H9 (cell line): ENCODE measurements at regions not wholly inside any gene's neighbourhood (a gene's known extent, or its start where the extent isn't known, plus 50 kb on each side); places are given as distances from the start of the nearest gene placed in this dataset.

Experiments used
- DNase-seq: peaks from one replicate; pipeline ENCODE4 v3.0.0-alpha.2; 2017
- H2AFZ ChIP-seq: one replicate; pipeline ENCODE4 v1.6.1; 2013; ENCODE audit warnings: mild to moderate bottlenecking, low read length, control low read depth, moderate library complexity
- H2AK5ac ChIP-seq: 2 replicates; pipeline ENCODE4 v1.6.1; 2013; ENCODE audit warnings: low read length, control low read depth, mixed read lengths; ENCODE audit not compliant: insufficient read length
- H2BK120ac ChIP-seq: one replicate; pipeline ENCODE4 v1.6.1; 2013; ENCODE audit warnings: low read depth, mild to moderate bottlenecking, low read length, control low read depth, inconsistent platforms; ENCODE audit not compliant: poor library complexity, severe bottlenecking
- H2BK12ac ChIP-seq: 2 replicates; pipeline ENCODE4 v1.6.1; 2013; ENCODE audit warnings: low read length, control low read depth, mixed read lengths, low read depth; ENCODE audit not compliant: insufficient read length
- H2BK15ac ChIP-seq: 2 replicates; pipeline ENCODE4 v1.6.1; 2013; ENCODE audit warnings: low read depth, low read length, control low read depth
- H2BK20ac ChIP-seq: one replicate; pipeline ENCODE4 v1.6.1; 2013; ENCODE audit warnings: low read depth, mild to moderate bottlenecking, low read length, control low read depth, inconsistent platforms; ENCODE audit not compliant: poor library complexity, severe bottlenecking
- H2BK5ac ChIP-seq: 2 replicates; pipeline ENCODE4 v1.6.1; 2013; ENCODE audit warnings: low read length, control low read depth, mixed read lengths; ENCODE audit not compliant: insufficient read length
- H3K14ac ChIP-seq: 2 replicates; pipeline ENCODE4 v1.6.1; 2013; ENCODE audit warnings: low read length, control low read depth; ENCODE audit not compliant: insufficient read depth
- H3K18ac ChIP-seq: 2 replicates; pipeline ENCODE4 v1.6.1; 2013; ENCODE audit warnings: low read depth, mild to moderate bottlenecking, mixed read lengths, low read length, control low read depth; ENCODE audit not compliant: insufficient read length
- H3K23ac ChIP-seq: 2 replicates; pipeline ENCODE4 v1.6.1; 2013; ENCODE audit warnings: low read length, control low read depth, mixed read lengths, low read depth; ENCODE audit not compliant: insufficient read length
- H3K23me2 ChIP-seq: 2 replicates; pipeline ENCODE4 v1.6.1; 2013; ENCODE audit warnings: low read depth, mild to moderate bottlenecking, mixed read lengths, low read length, control low read depth; ENCODE audit not compliant: insufficient read length, poor library complexity, severe bottlenecking
- H3K27ac ChIP-seq: 2 replicates; pipeline ENCODE4 v1.5.1; 2013; ENCODE audit warnings: low read length, control low read depth, mixed read lengths, low read depth; ENCODE audit not compliant: insufficient read length
- H3K27me3 ChIP-seq: 2 replicates; pipeline ENCODE4 v1.6.1; 2013; ENCODE audit warnings: low read length, control low read depth, inconsistent platforms; ENCODE audit not compliant: insufficient read depth
- H3K4ac ChIP-seq: 2 replicates; pipeline ENCODE4 v1.6.1; 2013; ENCODE audit warnings: low read depth, mild to moderate bottlenecking, control low read depth, inconsistent platforms, low read length, moderate library complexity
- H3K4me1 ChIP-seq: 2 replicates; pipeline ENCODE4 v1.6.1; 2013; ENCODE audit warnings: low read length, control low read depth, inconsistent platforms; ENCODE audit not compliant: insufficient read depth
- H3K4me2 ChIP-seq: 2 replicates; pipeline ENCODE4 v1.6.1; 2013; ENCODE audit warnings: low read length, control low read depth, mixed read lengths; ENCODE audit not compliant: insufficient read length, insufficient read depth
- H3K56ac ChIP-seq: 2 replicates; pipeline ENCODE4 v1.6.1; 2013; ENCODE audit warnings: low read depth, mild to moderate bottlenecking, mixed read lengths, low read length, control low read depth; ENCODE audit not compliant: insufficient read length
- H3K79me1 ChIP-seq: 2 replicates; pipeline ENCODE4 v1.6.1; 2013; ENCODE audit warnings: low read depth, mild to moderate bottlenecking, moderate library complexity, low read length, control low read depth, inconsistent platforms; ENCODE audit not compliant: insufficient read depth, poor library complexity, severe bottlenecking
- H3K79me2 ChIP-seq: 2 replicates; pipeline ENCODE4 v1.6.1; 2013; ENCODE audit warnings: low read length, control low read depth, inconsistent platforms; ENCODE audit not compliant: insufficient read depth
- H3K9ac ChIP-seq: 2 replicates; pipeline ENCODE4 v1.6.1; 2013; ENCODE audit warnings: low read length, control low read depth, mixed read lengths; ENCODE audit not compliant: insufficient read length; ENCODE audit errors: extremely low read depth
- H3K9me3 ChIP-seq: one replicate; pipeline ENCODE4 v1.6.1; 2013; ENCODE audit warnings: low read depth, low read length, inconsistent platforms; ENCODE audit not compliant: control insufficient read depth
- H3T11ph ChIP-seq: one replicate; pipeline ENCODE4 v1.6.1; 2013; ENCODE audit warnings: mild to moderate bottlenecking, low read length, control low read depth, inconsistent platforms
- H4K20me1 ChIP-seq: one replicate; pipeline ENCODE4 v1.6.1; 2013; ENCODE audit not compliant: control insufficient read depth, insufficient read length, insufficient read depth
- H4K5ac ChIP-seq: 2 replicates; pipeline ENCODE4 v1.6.1; 2013; ENCODE audit warnings: low read depth, mild to moderate bottlenecking, mixed read lengths, low read length, control low read depth; ENCODE audit not compliant: insufficient read length
- H4K8ac ChIP-seq: replicated peaks from 2 replicates; pipeline ENCODE4 v1.6.1; 2013; ENCODE audit warnings: low read length, control low read depth, mixed read lengths, low read depth; ENCODE audit not compliant: insufficient read length
- H4K91ac ChIP-seq: 2 replicates; pipeline ENCODE4 v1.6.1; 2013; ENCODE audit warnings: low read depth, mild to moderate bottlenecking, moderate library complexity, mixed read lengths, low read length, control low read depth; ENCODE audit not compliant: insufficient read length
- H3K27ac Mint-ChIP-seq, 3 experiments: 2 replicates in 2 of 3; 3 replicates in 1 of 3; pipeline ENCODE4 v1.8.0; 2020 to 2021; ENCODE audit warnings: mixed read lengths in 3 of 3, mild to moderate bottlenecking in 1 of 3, moderate library complexity in 1 of 3
- H3K27me3 Mint-ChIP-seq: 2 replicates; pipeline ENCODE4 v1.8.0; 2021; ENCODE audit warnings: low read depth, mild to moderate bottlenecking, moderate library complexity, mixed read lengths
- H3K36me3 Mint-ChIP-seq, 3 experiments: 2 replicates in 2 of 3; 3 replicates in 1 of 3; pipeline ENCODE4 v1.8.0; 2020 to 2021; ENCODE audit warnings: low read depth in 3 of 3, mixed read lengths in 3 of 3; ENCODE audit not compliant: insufficient read depth in 1 of 3
- H3K4me1 Mint-ChIP-seq, 2 experiments: 2 replicates each; pipeline ENCODE4 v1.8.0; 2020; ENCODE audit warnings: mixed read lengths in 2 of 2
- H3K4me3 Mint-ChIP-seq, 2 experiments: 2 replicates in 1 of 2; 3 replicates in 1 of 2; pipeline ENCODE4 v1.8.0; 2020 to 2021; ENCODE audit warnings: mild to moderate bottlenecking in 2 of 2, mixed read lengths in 2 of 2, moderate library complexity in 1 of 2
- H3K9me3 Mint-ChIP-seq, 2 experiments: 2 replicates in 1 of 2; 3 replicates in 1 of 2; pipeline ENCODE4 v1.8.0; 2020; ENCODE audit warnings: mild to moderate bottlenecking in 2 of 2, mixed read lengths in 2 of 2, moderate library complexity in 1 of 2
- WGBS: extraction: QIAGEN DNeasy Blood & Tissue Kit; methylation state at CpG from one replicate; pipeline ENCODE4 v1.1.7; 2013; ENCODE audit warnings: missing lambda C conversion rate, low lambda C conversion rate, mixed read lengths; ENCODE audit not compliant: insufficient read length; ENCODE audit errors: extremely low coverage; 5-methylcytosine and 5-hydroxymethylcytosine counted together
- TF ChIP-seq, protein P1 (sequence below): fragments of 200-600 bp; sonication (generic); conservative IDR thresholded peaks from 3 replicates; pipeline ENCODE4 v1.8.0; 2021; ENCODE audit warnings: antibody characterized with exemption, mild to moderate bottlenecking

DNA sequence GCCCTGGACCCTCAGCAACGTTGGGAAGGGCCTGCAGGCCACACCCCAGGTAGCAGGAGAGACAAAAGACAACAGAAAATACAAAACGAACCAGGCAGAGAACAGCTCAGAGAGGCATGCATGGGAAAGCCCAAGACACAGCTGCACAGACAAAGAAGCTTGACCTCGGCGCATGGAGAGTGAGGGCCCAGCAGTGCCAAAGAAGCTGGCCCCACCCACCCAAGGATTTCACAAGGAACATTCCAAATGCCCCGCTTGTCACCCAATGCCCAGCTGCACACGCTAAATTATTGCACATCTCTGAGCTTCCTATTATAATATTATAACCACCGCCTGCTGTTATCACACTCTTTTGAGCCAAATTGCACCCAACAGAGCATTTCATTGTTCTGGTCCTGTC is 147.7 kb upstream of the TBL1X start:
- Histone ChIP-seq H3K79me2 (no peaks in the 10 kb centered on the region), H4K20me1 (no peaks in the 10 kb centered on the region), H3K9me3 (no peaks in the 10 kb centered on the region), H4K91ac (no peak overlapping the region), H2BK120ac (no peak overlapping the region), H2AFZ (no peak overlapping the region), H3K27me3 (no peaks in the 10 kb centered on the region), H3K23ac (no peak overlapping the region), H2AK5ac (no peak overlapping the region), H2BK12ac (no peak overlapping the region), H3K9ac (no peak overlapping the region), H3K14ac (no peak overlapping the region), H4K5ac (no peak overlapping the region), H3K56ac (no peak overlapping the region), H3K4me1 (peaks cover 8% of the 10 kb centered on the region), H3K79me1 (no peaks in the 10 kb centered on the region), H2BK5ac (no peak overlapping the region), H3K27ac (no peak overlapping the region), H4K8ac (no peak overlapping the region), H3T11ph (no peak overlapping the region), H3K18ac (no peak overlapping the region), H3K4ac (no peak overlapping the region), H3K23me2 (no peaks in the 10 kb centered on the region), H2BK15ac (no peak overlapping the region), H2BK20ac (no peak overlapping the region), H3K4me2 (no peak overlapping the region)
- Mint-ChIP-seq H3K9me3 (peaks cover 0 to 55% of the 10 kb centered on the region in 2 experiments; a peak in 2 of 5 replicates), H3K4me3 (no peak overlapping the region), H3K4me1 (peaks cover 12 to 14% of the 10 kb centered on the region in 2 experiments), H3K36me3 (peaks cover 0 to 7% (median 4%) of the 10 kb centered on the region in 3 experiments; a peak in 1 of 7 replicates), H3K27ac (no peak overlapping the region), H3K27me3 (no peaks in the 10 kb centered on the region)
- DNase-seq = no peak
- TF ChIP-seq, protein P1, sequence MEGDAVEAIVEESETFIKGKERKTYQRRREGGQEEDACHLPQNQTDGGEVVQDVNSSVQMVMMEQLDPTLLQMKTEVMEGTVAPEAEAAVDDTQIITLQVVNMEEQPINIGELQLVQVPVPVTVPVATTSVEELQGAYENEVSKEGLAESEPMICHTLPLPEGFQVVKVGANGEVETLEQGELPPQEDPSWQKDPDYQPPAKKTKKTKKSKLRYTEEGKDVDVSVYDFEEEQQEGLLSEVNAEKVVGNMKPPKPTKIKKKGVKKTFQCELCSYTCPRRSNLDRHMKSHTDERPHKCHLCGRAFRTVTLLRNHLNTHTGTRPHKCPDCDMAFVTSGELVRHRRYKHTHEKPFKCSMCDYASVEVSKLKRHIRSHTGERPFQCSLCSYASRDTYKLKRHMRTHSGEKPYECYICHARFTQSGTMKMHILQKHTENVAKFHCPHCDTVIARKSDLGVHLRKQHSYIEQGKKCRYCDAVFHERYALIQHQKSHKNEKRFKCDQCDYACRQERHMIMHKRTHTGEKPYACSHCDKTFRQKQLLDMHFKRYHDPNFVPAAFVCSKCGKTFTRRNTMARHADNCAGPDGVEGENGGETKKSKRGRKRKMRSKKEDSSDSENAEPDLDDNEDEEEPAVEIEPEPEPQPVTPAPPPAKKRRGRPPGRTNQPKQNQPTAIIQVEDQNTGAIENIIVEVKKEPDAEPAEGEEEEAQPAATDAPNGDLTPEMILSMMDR = no peak
- WGBS = no CpG with 5 or more reads among the region's 7 CpGs
